Muscle layer of duodenum (tissue), 2 donors: ENCODE measurements at regions not wholly inside any gene's neighbourhood (a gene's known extent, or its start where the extent isn't known, plus 50 kb on each side); places are given as distances from the start of the nearest gene placed in this dataset.

Source experiments
- H3K27ac ChIP-seq: one replicate; pipeline ENCODE4 v1.7.0; 2013; ENCODE audit warnings: mild to moderate bottlenecking, low read length
- H3K27me3 ChIP-seq: one replicate; pipeline ENCODE4 v1.7.0; 2013; ENCODE audit warnings: low read depth, mild to moderate bottlenecking, control low read depth, low read length
- H3K36me3 ChIP-seq, 2 donors: one replicate each; pipeline ENCODE4 v1.7.0; 2013; ENCODE audit warnings: low read length in 2 of 2, control low read depth in 1 of 2, mild to moderate bottlenecking in 1 of 2; ENCODE audit not compliant: insufficient read depth in 2 of 2, control insufficient read depth in 1 of 2
- H3K4me1 ChIP-seq, 2 donors: one replicate each; pipeline ENCODE4 v1.7.0; 2013; ENCODE audit warnings: low read length in 2 of 2, mild to moderate bottlenecking in 2 of 2, control low read depth in 1 of 2, moderate library complexity in 1 of 2; ENCODE audit not compliant: insufficient read depth in 2 of 2, control insufficient read depth in 1 of 2
- H3K4me3 ChIP-seq, 2 donors: one replicate each; pipeline ENCODE4 v1.7.0; 2013; ENCODE audit warnings: low read length in 2 of 2, low read depth in 1 of 2, mild to moderate bottlenecking in 1 of 2
- H3K9me3 ChIP-seq, 2 donors: one replicate each; pipeline ENCODE4 v1.7.0; 2013; ENCODE audit warnings: low read length in 2 of 2, control low read depth in 1 of 2, mild to moderate bottlenecking in 1 of 2; ENCODE audit not compliant: control insufficient read depth in 1 of 2
- donor health status: healthy.

DNA sequence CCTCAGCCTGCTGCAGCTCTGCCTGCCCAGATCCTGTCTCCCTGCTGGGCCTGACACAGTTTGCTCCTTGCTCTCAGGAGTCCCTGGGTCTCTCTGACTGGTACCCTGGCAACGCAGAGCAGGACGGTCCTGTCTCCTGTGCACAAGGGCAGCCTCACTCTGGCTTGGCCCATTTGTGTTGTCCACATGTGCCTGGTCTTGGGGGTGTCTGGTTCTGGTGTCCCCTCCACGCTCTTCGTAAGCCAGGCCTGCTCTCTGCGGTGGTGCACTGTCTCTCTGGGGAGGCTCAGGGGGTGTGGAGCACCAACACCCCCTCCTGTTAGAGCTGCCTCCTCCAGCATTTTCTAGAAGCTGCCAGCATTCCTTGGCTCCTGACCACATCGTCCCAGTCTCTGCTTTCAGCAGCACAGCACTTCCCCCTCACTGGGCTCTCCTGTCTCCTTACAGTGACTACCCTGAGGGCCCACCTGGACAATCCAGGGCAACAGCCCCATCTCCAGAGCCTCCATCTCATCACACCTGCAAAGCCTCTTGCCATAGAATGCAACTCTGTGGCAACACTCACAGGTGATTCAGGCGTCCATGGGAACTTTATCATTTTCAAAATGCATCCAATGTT lies 235.6 kb upstream of the HS6ST1 start:
- Histone ChIP-seq H3K9me3 (no peaks in the 10 kb centered on the region), H3K27me3 (no peaks in the 10 kb centered on the region), H3K4me1 (no peaks in the 10 kb centered on the region), H3K4me3 (no peak overlapping the region), H3K36me3 (no peaks in the 10 kb centered on the region), H3K27ac (no peak overlapping the region)

DNA sequence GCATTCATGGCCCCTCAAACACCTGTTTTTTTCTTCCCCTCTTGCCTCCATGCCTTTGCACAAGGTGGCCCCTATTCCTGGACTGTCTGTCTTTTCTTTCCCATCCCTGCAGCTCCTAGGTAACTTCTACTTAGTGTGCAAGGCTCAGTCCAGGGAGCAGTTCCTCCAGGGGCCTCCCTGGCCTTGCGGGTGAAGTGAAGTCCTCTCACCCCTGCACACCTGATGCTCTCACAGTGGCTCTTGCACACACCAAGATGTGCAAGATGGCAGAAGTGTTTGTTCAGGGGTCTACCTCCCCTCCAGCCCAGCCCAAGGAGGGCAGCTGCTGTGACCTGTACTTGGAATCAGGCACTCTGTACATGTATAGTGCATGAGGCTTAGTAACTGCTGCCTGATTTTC lies 236.8 kb upstream of the HS6ST1 start:
- H3K9me3 ChIP-seq, result no peaks in the 10 kb centered on the region
- H3K27ac ChIP-seq, result no peak overlapping the region
- no peaks in the 10 kb centered on the region for H3K27me3 ChIP-seq
- no peaks in the 10 kb centered on the region for H3K4me1 ChIP-seq
- no peaks in the 10 kb centered on the region for H3K36me3 ChIP-seq
- no peak overlapping the region for H3K4me3 ChIP-seq

DNA sequence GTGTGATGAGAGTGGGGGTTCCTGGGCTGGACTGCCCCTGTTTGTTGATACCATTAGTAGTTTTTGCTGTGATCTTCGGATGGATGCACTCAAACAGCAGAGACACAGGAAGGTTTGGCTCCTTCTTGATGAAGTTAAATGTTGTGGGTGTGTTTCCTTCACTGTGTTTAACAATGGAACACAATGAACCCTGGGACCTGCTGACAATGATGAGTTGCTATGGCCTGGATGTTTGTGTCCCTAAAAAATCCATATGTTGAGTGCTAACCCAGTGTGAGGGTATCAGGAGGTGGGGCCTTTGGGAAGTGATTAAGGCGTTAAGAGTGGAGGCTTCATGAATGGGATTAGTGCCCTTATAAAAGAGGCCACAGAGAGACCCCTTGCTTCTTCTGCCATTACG lies 237.4 kb upstream of the HS6ST1 start:
- Histone ChIP-seq H3K36me3 (no peaks in the 10 kb centered on the region), H3K27me3 (no peaks in the 10 kb centered on the region), H3K9me3 (no peaks in the 10 kb centered on the region), H3K27ac (no peak overlapping the region), H3K4me1 (no peaks in the 10 kb centered on the region), H3K4me3 (no peak overlapping the region)

DNA sequence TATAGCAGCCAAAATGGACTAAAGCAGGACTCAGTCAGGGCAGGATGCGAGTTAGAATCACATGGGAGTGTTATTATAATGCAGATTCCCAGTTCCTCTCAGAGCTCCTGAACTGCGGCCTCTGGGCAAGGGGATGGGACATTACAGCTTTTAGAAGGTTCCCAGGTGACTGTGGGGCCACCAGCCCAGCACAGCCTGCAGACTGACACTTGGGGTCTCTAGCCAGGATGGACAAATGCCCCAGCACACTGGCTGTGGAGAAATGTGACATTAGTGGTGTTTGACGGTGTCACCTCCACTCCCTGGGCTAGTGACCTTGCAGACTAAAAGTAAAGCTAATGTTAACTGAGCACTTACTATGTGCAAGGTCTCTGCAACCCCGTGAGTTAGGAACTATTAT lies 238.0 kb upstream of the HS6ST1 start:
- H3K27ac ChIP-seq, result no peak overlapping the region
- H3K4me1 ChIP-seq, result no peaks in the 10 kb centered on the region
- H3K9me3 ChIP-seq, result no peaks in the 10 kb centered on the region
- H3K36me3 ChIP-seq, result no peaks in the 10 kb centered on the region
- no peaks in the 10 kb centered on the region for H3K27me3 ChIP-seq
- no peak overlapping the region for H3K4me3 ChIP-seq

DNA sequence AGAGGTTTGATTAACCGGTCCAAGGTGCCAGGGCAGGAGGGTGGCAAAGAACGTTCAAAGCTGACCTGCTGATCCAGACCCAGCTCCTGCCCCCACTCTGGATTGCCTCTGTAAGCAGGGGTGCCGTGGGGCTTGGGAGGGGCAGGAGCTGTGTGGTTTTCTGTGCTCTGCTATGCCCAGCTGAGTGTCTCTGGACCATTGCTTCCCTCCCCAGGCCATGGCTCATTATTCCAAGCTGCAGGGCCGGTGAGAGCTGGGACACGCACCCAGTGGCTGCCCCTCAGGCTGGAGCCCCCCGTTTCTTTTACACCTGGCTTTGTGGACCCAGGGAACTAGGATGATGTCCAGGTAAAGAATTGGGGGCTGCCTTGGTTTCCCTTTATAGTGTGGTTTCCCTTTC lies 238.4 kb upstream of the HS6ST1 start:
- Histone ChIP-seq H3K4me1 (no peaks in the 10 kb centered on the region), H3K9me3 (no peaks in the 10 kb centered on the region), H3K27ac (no peak overlapping the region), H3K27me3 (no peaks in the 10 kb centered on the region), H3K36me3 (no peaks in the 10 kb centered on the region), H3K4me3 (no peak overlapping the region)

DNA sequence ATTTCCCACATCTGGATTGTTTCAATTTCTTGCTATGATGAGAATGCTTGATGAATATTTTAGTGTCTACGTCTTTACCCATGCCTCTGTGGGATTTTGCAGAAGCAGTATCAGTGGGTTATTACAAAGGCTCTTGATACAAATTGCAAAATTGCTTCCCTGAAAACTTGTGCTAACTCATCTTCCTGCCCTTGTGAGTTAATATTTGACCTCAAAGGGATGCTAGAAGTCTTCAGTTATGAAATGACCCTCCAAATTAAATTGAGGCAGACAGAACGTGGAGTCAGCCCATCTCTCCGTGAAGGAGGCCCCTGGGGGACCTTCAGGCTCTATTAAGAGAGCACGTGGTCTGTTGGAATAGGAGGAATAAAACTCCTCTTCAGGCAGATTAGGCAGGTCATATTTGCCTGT lies 239.2 kb upstream of the HS6ST1 start:
- Histone ChIP-seq H3K4me1 (peaks cover 0 to 2% of the 10 kb centered on the region in 2 donors), H3K36me3 (no peaks in the 10 kb centered on the region), H3K4me3 (no peak overlapping the region), H3K27ac (no peak overlapping the region), H3K9me3 (no peaks in the 10 kb centered on the region), H3K27me3 (no peaks in the 10 kb centered on the region)

DNA sequence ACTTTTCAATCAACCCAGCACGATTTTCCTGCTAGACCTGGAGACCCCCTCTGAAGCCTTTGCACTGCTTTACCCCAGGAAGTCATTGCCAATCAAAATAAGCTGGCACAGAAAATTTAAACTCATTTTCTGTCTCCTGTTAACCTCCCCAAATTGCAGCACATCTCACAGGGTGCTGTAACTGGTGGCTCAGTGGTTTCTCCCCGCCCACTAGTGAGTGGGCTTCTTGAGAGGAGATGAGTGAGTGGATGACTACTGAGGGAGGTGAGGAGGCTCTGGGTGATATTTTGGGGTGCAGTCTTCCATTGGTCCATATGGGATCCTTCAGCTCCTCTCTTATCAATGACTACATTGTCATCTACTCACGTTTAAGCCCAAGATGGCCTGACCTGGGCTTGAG lies 239.8 kb upstream of the HS6ST1 start:
- Histone ChIP-seq H3K4me3 (no peak overlapping the region), H3K27me3 (no peaks in the 10 kb centered on the region), H3K9me3 (no peaks in the 10 kb centered on the region), H3K27ac (no peak overlapping the region), H3K36me3 (no peaks in the 10 kb centered on the region), H3K4me1 (peaks cover 0 to 8% of the 10 kb centered on the region in 2 donors)

DNA sequence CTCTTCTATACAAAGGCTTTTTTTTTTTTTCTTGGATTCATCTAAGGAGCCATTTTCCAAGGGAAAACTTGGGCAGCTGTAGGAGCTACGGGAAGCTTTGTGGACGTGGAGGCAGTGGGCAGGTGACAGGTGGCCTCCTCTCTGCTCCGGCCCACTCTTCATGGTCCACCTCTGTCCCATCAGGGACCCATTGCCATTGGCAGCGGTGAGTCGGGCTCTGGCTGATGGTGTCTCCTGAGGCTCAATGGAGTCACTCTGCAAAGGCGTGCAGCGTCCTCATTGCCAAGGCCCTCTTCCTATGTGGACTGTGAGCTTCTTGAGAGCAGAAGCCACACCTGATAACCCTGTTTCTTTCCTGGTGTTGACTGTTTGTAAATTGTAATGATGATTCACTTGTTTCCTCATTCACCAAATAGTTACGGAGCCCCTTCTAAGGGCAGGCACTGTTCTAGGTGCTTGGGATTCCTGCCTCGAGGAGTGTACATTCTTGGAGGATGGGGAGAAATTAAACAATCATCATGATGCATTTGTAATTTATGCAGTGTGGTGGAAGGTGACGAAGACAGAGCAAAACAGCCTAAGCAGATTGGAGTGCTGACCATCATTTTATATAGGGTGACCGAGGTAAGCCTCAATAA lies 240.3 kb upstream of the HS6ST1 start:
- Histone ChIP-seq H3K4me1 (peaks cover 0 to 9% of the 10 kb centered on the region in 2 donors), H3K9me3 (no peaks in the 10 kb centered on the region), H3K36me3 (no peaks in the 10 kb centered on the region), H3K27ac (no peak overlapping the region), H3K27me3 (no peaks in the 10 kb centered on the region), H3K4me3 (no peak overlapping the region)

DNA sequence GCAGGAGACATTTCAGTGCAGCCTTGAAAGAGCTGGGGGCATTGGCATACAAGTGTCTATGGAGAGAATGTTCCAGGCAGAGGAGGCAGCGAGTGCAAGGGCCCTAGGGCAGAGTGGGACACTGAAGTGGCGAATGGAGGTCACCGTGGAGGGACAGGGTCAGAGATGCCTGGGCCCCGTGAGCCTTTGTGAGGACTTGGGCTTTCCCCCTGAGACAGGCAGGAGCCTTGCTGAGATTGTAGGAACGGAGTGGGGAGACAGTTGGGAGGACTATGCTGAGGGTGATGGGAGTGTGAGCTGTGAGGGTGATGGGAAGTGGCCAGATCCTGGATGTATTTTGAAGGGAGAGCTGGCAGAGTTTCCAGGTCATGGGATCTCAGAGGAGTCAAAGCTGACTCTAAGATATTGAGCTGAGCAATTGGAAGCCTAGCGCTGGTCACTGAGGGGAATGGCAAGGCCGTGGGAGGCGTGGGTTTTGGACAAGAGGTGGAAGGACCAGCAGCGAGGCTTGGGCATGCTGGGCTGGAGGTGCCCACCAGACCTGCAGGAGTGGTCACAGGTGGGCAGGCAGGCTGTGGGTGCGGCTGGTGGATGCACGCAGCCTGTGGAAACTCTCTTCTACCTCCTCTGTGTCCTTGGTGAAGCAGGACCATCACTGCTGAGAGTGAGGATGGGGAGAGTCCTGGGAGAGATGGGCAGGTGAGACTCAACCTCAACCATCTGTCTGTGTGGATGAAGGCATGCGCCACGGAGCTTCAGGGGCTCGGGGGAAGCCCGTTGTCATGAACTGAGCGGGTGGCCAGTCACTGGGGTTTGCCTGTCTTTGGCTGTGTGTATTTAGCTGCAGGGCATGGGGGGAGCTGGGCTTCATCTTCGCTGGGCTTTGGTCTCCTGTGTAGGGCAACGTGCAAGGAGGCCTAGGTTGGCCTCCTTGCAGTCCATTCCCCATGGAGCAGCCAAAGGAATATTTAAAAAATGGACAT lies 241.2 kb upstream of the HS6ST1 start:
- no peaks in the 10 kb centered on the region for H3K36me3 ChIP-seq
- H3K9me3 ChIP-seq, result no peaks in the 10 kb centered on the region
- no peak overlapping the region for H3K4me3 ChIP-seq
- H3K27me3 ChIP-seq, result no peaks in the 10 kb centered on the region
- H3K27ac ChIP-seq, result no peak overlapping the region
- peaks cover 0 to 9% of the 10 kb centered on the region in 2 donors for H3K4me1 ChIP-seq

DNA sequence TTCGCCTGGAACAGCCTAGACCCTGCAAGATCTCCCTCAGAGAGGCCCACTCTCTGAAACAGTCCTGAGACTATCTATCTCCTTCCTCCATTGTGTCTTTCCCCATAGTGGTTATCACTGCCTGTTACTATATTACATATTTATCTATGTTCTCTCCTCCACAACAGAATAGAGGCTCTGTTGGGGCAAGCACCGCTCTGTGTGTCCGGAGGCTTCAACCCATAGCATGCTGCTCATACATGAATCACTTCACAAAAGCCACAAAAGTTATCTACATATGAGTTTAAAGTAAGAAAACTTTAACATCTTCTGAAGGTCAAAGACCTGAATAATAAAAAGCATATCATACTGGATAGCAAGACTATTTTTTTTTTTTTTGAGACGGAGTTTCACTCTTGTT lies 242.1 kb upstream of the HS6ST1 start:
- Histone ChIP-seq H3K27ac (no peak overlapping the region), H3K4me3 (no peak overlapping the region)

More for the DNA sequence above, 242.1 kb upstream of the HS6ST1 start:
- Histone ChIP-seq H3K27me3 (no peaks in the 10 kb centered on the region), H3K4me1 (peaks cover 0 to 9% of the 10 kb centered on the region in 2 donors), H3K9me3 (no peaks in the 10 kb centered on the region), H3K36me3 (no peaks in the 10 kb centered on the region)
